ENCODE measurements at regions not wholly inside any gene's neighbourhood (a gene's known extent, or its start where the extent isn't known, plus 50 kb on each side); places are given as distances from the start of the nearest gene placed in this dataset.
A peak's percentile ranks its signal among the peaks of the same experiment; 100 is the strongest.
"Not testable (repeated sequence)": the region's sequence is repeated elsewhere in the genome, so short reads cannot be mapped to it uniquely, and the experiment has no call there.

DNA sequence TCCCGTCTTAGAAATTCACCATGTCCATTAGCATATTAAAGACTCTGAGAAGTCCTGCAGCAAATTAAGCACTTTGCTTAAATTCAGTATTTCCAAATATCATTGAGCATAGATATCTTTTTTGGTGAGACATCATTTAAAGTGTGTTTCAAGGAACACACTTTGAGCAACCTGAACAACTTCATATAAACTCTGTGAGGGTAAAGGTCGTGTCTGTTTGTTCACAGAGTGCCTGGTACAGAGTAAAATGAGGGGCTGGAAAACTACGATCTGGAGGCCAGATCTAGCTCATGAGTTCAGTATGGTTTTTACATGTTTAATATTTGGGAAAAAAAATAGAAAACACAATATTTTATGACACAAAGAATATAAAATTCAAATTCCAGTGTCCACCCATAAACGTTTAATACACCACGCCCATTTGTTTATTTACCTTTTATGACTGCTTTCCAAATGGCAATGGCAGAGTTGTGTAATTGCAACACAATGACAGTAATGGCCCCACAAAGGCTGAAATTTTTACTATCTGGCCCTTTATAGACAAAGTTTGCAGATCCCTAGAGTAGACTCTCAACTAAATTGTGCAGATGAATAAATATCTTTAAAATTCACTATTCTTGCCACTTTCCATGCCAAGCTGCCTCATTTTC lies 67.4 kb downstream of the SNTN start:
- no peak for DNase-seq (ENCODE audit: low read depth in 4 of 4, low spot score in 3 of 4)

- not testable (repeated sequence) for DNase-seq (ENCODE audit: low read depth in 4 of 4, low spot score in 3 of 4)
Measured at GRCh38 chr3:63720951-63721350, 68.5 kb downstream of the SNTN start.

DNA sequence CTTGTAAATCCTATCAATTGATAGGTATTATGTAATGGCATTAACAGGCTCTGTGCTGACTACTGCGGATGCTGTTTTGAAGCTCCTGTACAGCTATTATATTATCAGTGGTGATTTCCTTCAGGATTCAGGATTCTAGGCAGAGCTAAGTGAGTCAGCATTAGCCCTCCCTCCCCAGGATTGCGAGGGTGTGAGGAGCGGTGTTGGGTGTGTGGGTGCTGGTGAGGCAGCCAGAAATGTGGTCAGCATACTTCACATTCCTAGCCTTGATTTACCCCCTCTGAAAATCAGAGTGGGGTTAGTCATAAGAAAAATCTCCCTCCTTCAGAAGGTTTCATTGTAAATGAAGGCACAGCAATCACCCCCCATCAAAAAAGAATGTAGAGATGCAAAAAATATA lies 72.5 kb downstream of the SNTN start:
- no peak for DNase-seq (ENCODE audit: low read depth in 4 of 4, low spot score in 3 of 4)

- no peak for DNase-seq (ENCODE audit: low read depth in 4 of 4, low spot score in 3 of 4)
Measured at GRCh38 chr3:63726656-63727055, 74.2 kb downstream of the SNTN start.

DNA sequence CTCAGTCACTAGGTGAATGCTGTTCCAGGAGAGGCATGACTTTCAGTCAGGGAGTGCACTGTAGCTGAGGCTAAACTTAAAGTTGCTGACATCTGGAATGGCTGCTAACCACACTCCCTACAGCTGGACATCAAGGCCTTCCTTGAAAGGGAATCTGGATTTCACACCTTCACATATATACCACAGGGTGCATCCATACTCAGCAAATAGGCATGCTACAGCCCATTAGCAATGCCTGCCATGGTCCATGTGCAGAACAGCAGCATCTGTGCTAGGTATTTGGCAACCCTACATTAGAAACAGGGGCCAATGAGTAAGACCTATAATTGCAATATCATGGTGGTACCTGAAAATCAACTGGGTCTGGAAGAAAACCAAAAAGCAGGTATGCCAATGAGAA lies 74.8 kb downstream of the SNTN start:
- no peak for DNase-seq (ENCODE audit: low read depth in 4 of 4, low spot score in 3 of 4)

DNA sequence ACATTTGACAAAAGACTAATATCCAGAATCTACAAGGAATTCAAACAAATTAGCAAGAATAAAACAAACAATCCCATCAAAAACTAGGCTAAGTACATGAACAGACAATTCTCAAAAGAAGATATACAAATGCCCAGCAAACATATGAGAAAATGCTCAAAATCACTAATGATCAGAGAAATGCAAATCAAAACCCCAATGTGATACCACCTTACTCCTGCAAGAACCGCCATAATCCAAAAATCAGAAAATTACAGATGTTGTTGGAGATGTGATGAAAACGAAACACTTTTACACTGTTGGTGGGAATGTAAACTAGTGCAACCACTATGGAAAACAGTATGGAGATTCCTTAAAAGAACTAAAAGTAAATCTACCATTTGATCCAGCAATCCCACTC lies 79.4 kb downstream of the SNTN start:
- DNase-seq (ENCODE audit: low read depth in 4 of 4, low spot score in 3 of 4), result no peak

GRCh38 chr3:63733278-63733677 lies 80.8 kb downstream of the SNTN start:
- not testable (repeated sequence) for DNase-seq (ENCODE audit: low read depth in 4 of 4, low spot score in 3 of 4)

DNA sequence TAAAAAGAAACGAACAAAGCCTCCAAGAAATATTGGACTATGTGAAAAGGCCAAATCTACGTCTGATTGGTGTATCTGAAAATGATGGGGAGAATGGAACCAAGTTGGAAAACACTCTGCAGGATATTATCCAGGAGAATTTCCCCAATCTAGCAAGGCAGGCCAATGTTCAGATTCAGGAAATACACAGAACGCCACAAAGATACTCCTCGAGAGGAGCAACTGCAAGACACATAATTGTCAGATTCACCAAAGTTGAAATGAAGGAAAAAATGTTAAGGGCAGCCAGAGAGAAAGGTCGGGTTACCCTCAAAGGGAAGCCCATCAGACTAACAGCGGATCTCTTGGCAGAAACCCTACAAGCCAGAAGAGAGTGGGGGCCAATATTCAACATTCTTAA lies 82.2 kb downstream of the SNTN start:
- not testable (repeated sequence) for DNase-seq (ENCODE audit: low read depth in 4 of 4, low spot score in 3 of 4)

GRCh38 chr3:63736757-63737156 lies 82.3 kb upstream of the C3orf49 start:
- not testable (repeated sequence) for DNase-seq (ENCODE audit: low read depth in 4 of 4, low spot score in 3 of 4)

DNA sequence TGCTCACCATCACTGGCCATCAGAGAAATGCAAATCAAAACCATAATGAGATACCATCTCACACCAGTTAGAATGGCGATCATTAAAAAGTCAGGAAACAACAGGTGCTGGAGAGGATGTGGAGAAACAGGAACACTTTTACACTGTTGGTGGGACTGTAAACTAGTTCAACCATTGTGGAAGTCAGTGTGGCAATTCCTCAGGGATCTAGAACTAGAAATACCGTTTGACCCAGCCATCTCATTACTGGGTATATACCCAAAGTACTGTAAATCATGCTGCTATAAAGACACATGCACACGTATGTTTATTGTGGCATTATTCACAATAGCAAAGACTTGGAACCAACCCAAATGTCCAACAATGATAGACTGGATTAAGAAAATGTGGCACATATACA lies 80.5 kb upstream of the C3orf49 start:
- DNase-seq (ENCODE audit: low read depth in 4 of 4, low spot score in 3 of 4), result not testable (repeated sequence)

- no peak for DNase-seq (ENCODE audit: low read depth in 4 of 4, low spot score in 3 of 4)
Measured at GRCh38 chr3:63739474-63739873, 79.6 kb upstream of the C3orf49 start.

- DNase-seq (ENCODE audit: low read depth in 4 of 4, low spot score in 3 of 4), result no peak
Measured at GRCh38 chr3:63740116-63740515, 79.0 kb upstream of the C3orf49 start.

- DNase-seq (ENCODE audit: low read depth in 4 of 4, low spot score in 3 of 4), result not testable (repeated sequence)
Measured at GRCh38 chr3:63744693-63745092, 74.4 kb upstream of the C3orf49 start.

DNA sequence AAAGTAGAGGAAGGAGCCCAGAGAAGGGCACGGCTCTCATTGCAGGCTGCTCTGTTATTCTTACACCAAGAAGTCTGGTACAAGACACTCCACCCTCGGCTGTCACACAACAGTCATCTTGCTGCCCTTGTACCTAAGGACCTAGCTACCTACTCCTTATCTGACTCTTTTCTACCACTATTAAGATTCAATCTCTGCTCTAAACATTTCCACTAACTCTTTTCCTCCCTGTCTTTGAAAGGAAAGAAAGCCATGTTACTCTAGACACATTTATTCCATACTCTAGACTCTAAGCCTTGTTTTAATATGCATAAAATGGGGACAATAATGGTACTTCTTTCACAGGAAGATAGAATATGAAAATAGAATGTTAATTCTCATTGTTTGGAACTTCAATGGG lies 73.3 kb upstream of the C3orf49 start:
- no peak for DNase-seq (ENCODE audit: low read depth in 4 of 4, low spot score in 3 of 4)

DNA sequence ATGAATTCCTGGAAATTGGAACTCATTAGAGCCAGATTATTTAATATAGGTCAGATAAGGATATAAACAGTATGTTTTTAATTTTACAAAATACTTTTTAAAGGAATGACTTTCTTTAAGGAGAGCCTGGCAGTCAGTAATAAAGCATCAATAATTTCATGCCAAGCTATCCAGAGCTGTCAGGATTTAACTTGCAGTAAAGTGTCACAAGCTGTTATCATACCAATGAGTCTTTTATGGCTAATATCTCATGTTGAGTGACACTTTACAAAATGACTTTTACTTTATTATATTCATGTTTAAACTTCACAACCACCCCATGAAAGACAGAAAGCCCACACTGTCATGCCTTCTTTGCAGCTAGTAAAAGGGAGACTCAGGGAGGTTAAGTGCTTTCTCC lies 72.9 kb upstream of the C3orf49 start:
- no peak for DNase-seq (ENCODE audit: low read depth in 4 of 4, low spot score in 3 of 4)

- no peak for DNase-seq (ENCODE audit: low read depth in 4 of 4, low spot score in 3 of 4)
Measured at GRCh38 chr3:63751459-63751858, 67.6 kb upstream of the C3orf49 start.

- peak in 3 of 4 donors; percentile 3 to 12 (median 5) for DNase-seq (ENCODE audit: low read depth in 4 of 4, low spot score in 3 of 4)
Measured at GRCh38 chr3:63753567-63753966, 65.5 kb upstream of the C3orf49 start.

GRCh38 chr3:63753995-63754394 lies 65.1 kb upstream of the C3orf49 start:
- DNase-seq (ENCODE audit: low read depth in 4 of 4, low spot score in 3 of 4), result no peak

DNA sequence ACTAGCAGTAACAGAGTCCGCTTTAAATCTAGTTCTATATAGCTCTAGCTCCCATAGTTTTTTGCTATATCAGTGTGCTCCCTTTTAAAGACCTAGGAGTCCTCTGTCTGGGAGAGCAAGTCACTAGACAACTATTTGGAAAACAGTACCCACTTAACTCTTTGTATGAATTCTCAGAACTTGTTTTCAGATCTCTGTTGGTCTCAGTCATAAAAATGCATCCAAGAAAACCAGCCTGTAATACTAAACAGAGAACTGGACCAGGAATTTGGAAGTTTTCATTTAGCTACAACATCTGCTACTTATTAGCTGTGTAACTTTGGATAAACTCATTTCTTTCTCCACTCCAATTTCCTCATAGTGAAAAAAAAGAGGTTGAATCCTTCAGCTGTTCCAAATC lies 56.9 kb upstream of the C3orf49 start:
- DNase-seq (ENCODE audit: low read depth in 4 of 4, low spot score in 3 of 4), result no peak

- no peak for DNase-seq (ENCODE audit: low read depth in 4 of 4, low spot score in 3 of 4)
Measured at GRCh38 chr3:63762934-63763550, 56.1 kb upstream of the C3orf49 start.

DNA sequence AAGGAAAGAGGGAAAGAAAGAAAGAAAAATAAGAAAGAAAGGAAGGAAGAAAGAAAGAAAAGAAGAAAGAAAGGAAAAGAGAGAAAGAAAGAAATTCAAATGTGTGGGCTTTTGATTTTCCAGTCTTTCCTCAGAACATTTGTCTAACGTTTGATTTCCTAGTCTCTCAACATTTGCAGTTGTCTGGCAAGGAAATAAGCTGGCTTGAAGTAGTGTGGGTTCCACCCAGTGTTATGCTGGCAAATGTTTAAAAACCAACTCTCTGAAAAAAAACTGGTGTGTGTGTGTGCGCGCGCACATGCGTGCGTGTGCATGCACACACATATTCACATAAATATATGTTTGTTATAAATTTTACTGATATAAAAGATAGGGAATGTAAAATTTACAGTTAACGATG lies 54.6 kb upstream of the C3orf49 start:
- no peak for DNase-seq (ENCODE audit: low read depth in 4 of 4, low spot score in 3 of 4)

DNA sequence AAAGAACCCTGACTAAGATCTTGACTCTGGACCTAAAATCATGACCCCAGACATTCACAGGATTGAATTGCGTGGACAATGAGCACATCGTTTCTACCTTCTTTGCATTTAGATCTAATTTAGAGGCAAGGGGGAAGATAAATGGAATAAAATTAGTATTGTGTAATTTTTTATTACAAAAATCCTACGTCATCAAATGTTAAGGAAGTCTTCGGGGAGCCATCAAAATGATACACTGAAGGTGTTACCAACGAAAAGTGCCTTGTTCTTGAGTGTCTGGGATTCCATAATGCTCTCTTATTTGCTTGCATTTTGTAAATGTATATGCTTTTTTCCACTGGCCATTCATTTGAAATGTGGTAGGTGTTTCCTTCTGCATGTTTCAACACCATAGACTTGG lies 52.8 kb upstream of the C3orf49 start:
- no peak for DNase-seq (ENCODE audit: low read depth in 4 of 4, low spot score in 3 of 4)

DNA sequence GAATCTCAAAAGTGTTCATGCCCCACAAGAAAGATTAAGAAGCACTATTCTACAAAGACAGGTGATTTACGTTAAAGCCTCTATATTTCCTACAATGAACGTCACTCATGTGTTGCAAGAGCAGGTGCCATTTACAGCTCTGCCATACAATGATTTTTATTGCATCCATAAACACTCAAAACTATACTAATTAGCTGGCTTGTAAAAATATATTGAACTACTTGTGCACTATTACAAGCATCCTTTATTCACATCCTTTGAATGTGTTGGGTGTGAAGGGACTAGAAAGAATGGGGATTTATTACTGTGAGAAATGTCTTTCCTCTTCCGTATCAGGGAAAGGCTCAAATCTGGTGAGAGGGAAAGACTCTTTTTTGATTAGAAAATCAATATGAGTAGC lies 50.7 kb upstream of the C3orf49 start:
- DNase-seq (ENCODE audit: low read depth in 4 of 4, low spot score in 3 of 4), result no peak
